Epithelial cell of proximal tubule (primary cell): ENCODE measurements at regions not wholly inside any gene's neighbourhood (a gene's known extent, or its start where the extent isn't known, plus 50 kb on each side); places are given as distances from the start of the nearest gene placed in this dataset.

Experiments used
- DNase-seq: peaks from one replicate; pipeline ENCODE4 v3.0.0-alpha.2; 2011; ENCODE audit warnings: low read depth
- H3K4me3 ChIP-seq: 2 replicates; pipeline ENCODE4 v1.5.1; 2011; ENCODE audit warnings: low read depth, mild to moderate bottlenecking, low read length
- CTCF ChIP-seq: conservative IDR thresholded peaks from 2 replicates; pipeline ENCODE4 v1.5.1; 2012; ENCODE audit warnings: low read depth, mild to moderate bottlenecking, low read length

GRCh38 chr22:48253136-48253535 is 1490.7 kb downstream of the TBC1D22A start:
- TF ChIP-seq CTCF: no peak
- no peak overlapping the region for H3K4me3 ChIP-seq
- no peak for DNase-seq

- TF ChIP-seq CTCF: no peak
- no peak overlapping the region for H3K4me3 ChIP-seq
- no peak for DNase-seq
Measured at GRCh38 chr22:48251629-48252028, 1489.2 kb downstream of the TBC1D22A start.

GRCh38 chr22:48250937-48251530 is 1488.6 kb downstream of the TBC1D22A start:
- DNase-seq: no peak
- no peak for TF ChIP-seq CTCF

GRCh38 chr22:48250286-48250895 is 1487.9 kb downstream of the TBC1D22A start:
- DNase-seq: no peak

More at GRCh38 chr22:48250937-48251530, 1488.6 kb downstream of the TBC1D22A start:
- no peak overlapping the region for H3K4me3 ChIP-seq

GRCh38 chr22:48249713-48250268 is 1487.3 kb downstream of the TBC1D22A start:
- DNase-seq: no peak
- H3K4me3 ChIP-seq: no peak overlapping the region
- TF ChIP-seq CTCF: no peak

More at GRCh38 chr22:48250286-48250895, 1487.9 kb downstream of the TBC1D22A start:
- no peak for TF ChIP-seq CTCF
- no peak overlapping the region for H3K4me3 ChIP-seq

GRCh38 chr22:48248901-48249455 is 1486.5 kb downstream of the TBC1D22A start:
- DNase-seq: no peak
- no peak for TF ChIP-seq CTCF
- no peak overlapping the region for H3K4me3 ChIP-seq

- no peak overlapping the region for H3K4me3 ChIP-seq
- TF ChIP-seq CTCF: no peak
- no peak for DNase-seq
Measured at GRCh38 chr22:48247829-48248228, 1485.4 kb downstream of the TBC1D22A start.
